Upper lobe of left lung (tissue), 4 donors: ENCODE measurements at regions not wholly inside any gene's neighbourhood (a gene's known extent, or its start where the extent isn't known, plus 50 kb on each side); places are given as distances from the start of the nearest gene placed in this dataset.

ENCODE experiments used
- EP300 ChIP-seq, 4 donors: sonication (generic); formaldehyde crosslinking; IDR thresholded peaks; one replicate each; pipeline ENCODE4 v1.5.1; 2017; ENCODE audit warnings: antibody characterized with exemption in 4 of 4, control low read depth in 2 of 4
- POLR2A ChIP-seq, 4 donors: fragments of 450-650 bp; IDR thresholded peaks; one replicate each; pipeline ENCODE4 v1.5.1; 2016 to 2017; ENCODE audit warnings: antibody characterized with exemption in 4 of 4, mild to moderate bottlenecking in 2 of 4
- POLR2AphosphoS5 ChIP-seq, 2 donors: sonication (generic); formaldehyde crosslinking; IDR thresholded peaks; one replicate each; pipeline ENCODE4 v1.5.1; 2017; ENCODE audit warnings: antibody characterized with exemption in 2 of 2
- TF ChIP-seq, protein P1 (sequence below), 6 experiments: fragments of 450-650 bp in 4 of 6; fragments of 200-600 bp in 2 of 6; sonication (generic) in 2 of 6; IDR thresholded peaks; one replicate each; pipeline ENCODE4 v1.5.1; 2016 to 2019; ENCODE audit warnings: antibody characterized with exemption in 6 of 6

DNA sequence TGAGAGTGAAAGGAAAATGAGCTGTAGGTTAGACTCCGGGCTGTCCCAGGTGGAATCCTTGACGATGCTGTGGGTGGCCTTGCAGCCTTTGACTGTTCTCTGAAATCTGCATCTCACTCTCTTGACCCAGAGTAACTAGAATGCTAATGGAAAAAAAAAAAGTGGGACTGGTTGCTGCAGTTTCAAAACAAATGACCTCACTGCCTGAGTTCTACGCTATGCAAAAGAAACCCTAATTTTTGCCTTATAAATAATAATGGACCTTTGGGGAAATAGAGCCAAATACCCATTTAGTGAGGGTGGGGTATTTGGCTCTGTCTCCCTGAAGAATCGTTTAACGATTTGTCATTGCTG is 309.7 kb upstream of the C2CD4B start:
- TF ChIP-seq, protein P1, sequence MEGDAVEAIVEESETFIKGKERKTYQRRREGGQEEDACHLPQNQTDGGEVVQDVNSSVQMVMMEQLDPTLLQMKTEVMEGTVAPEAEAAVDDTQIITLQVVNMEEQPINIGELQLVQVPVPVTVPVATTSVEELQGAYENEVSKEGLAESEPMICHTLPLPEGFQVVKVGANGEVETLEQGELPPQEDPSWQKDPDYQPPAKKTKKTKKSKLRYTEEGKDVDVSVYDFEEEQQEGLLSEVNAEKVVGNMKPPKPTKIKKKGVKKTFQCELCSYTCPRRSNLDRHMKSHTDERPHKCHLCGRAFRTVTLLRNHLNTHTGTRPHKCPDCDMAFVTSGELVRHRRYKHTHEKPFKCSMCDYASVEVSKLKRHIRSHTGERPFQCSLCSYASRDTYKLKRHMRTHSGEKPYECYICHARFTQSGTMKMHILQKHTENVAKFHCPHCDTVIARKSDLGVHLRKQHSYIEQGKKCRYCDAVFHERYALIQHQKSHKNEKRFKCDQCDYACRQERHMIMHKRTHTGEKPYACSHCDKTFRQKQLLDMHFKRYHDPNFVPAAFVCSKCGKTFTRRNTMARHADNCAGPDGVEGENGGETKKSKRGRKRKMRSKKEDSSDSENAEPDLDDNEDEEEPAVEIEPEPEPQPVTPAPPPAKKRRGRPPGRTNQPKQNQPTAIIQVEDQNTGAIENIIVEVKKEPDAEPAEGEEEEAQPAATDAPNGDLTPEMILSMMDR (IDR thresholded peaks at IDR 0.05), result no peak
- no peak for TF ChIP-seq POLR2A (IDR thresholded peaks at IDR 0.05)
- no peak for TF ChIP-seq EP300 (IDR thresholded peaks at IDR 0.05)
- TF ChIP-seq POLR2AphosphoS5 (IDR thresholded peaks at IDR 0.05), result no peak
